ENCODE measurements at regions not wholly inside any gene's neighbourhood (a gene's known extent, or its start where the extent isn't known, plus 50 kb on each side); places are given as distances from the start of the nearest gene placed in this dataset.

- no peak for TF ChIP-seq CTCF (IDR thresholded peaks at IDR 0.05; ENCODE audit: insufficient read depth, missing control alignments)
- DNase-seq (ENCODE audit: insufficient read length, low spot score), result no peak
- no peak for FAIRE-seq
Measured at GRCh38 chr3:176934698-176935097, 262.6 kb downstream of the TBL1XR1 start.

- no peak for FAIRE-seq
- TF ChIP-seq CTCF (IDR thresholded peaks at IDR 0.05; ENCODE audit: insufficient read depth, missing control alignments), result no peak
- DNase-seq (ENCODE audit: insufficient read length, low spot score), result no peak
Measured at GRCh38 chr3:176933704-176934103, 263.6 kb downstream of the TBL1XR1 start.

- DNase-seq (ENCODE audit: insufficient read length, low spot score) (no peak), FAIRE-seq (no peak)
- no peak for TF ChIP-seq CTCF (IDR thresholded peaks at IDR 0.05; ENCODE audit: insufficient read depth, missing control alignments)
Measured at GRCh38 chr3:176932433-176932832, 264.8 kb downstream of the TBL1XR1 start.

GRCh38 chr3:176931991-176932390 lies 265.3 kb downstream of the TBL1XR1 start:
- TF ChIP-seq CTCF (IDR thresholded peaks at IDR 0.05; ENCODE audit: insufficient read depth, missing control alignments), result no peak
- no peak for FAIRE-seq
- DNase-seq (ENCODE audit: insufficient read length, low spot score), result no peak

- DNase-seq (ENCODE audit: insufficient read length, low spot score) (no peak), FAIRE-seq (no peak)
- TF ChIP-seq CTCF (IDR thresholded peaks at IDR 0.05; ENCODE audit: insufficient read depth, missing control alignments), result no peak
Measured at GRCh38 chr3:176930942-176931341, 266.3 kb downstream of the TBL1XR1 start.

- no peak for TF ChIP-seq CTCF (IDR thresholded peaks at IDR 0.05; ENCODE audit: insufficient read depth, missing control alignments)
- DNase-seq (ENCODE audit: insufficient read length, low spot score) (no peak), FAIRE-seq (no peak)
Measured at GRCh38 chr3:176928582-176928931, 268.7 kb downstream of the TBL1XR1 start.

GRCh38 chr3:176927706-176928581 lies 269.3 kb downstream of the TBL1XR1 start:
- DNase-seq (ENCODE audit: insufficient read length, low spot score) (no peak), FAIRE-seq (no peak)
- no peak for TF ChIP-seq CTCF (IDR thresholded peaks at IDR 0.05; ENCODE audit: insufficient read depth, missing control alignments)

Measured in D721Med (cell line).